RWPE2 (cell line): ENCODE measurements at regions not wholly inside any gene's neighbourhood (a gene's known extent, or its start where the extent isn't known, plus 50 kb on each side); places are given as distances from the start of the nearest gene placed in this dataset.

ENCODE experiments used
- ATAC-seq: fragments of 200-7000 bp; cut with Tn5 transposase; 3 replicates; pipeline ENCODE4 v1.9.1; 2021; ENCODE audit warnings: low read depth
- DNase-seq: peaks from one replicate; pipeline ENCODE4 v3.0.0-alpha.2; 2020; ENCODE audit warnings: low spot score
- H3K27ac ChIP-seq: fragments of 450-650 bp; 2 replicates; pipeline ENCODE4 v1.5.1; 2017; ENCODE audit warnings: mild to moderate bottlenecking; ENCODE audit not compliant: poor library complexity, severe bottlenecking
- H3K27me3 ChIP-seq: fragments of 250-450 bp; sonication (Bioruptor Pico); 2 replicates; pipeline ENCODE4 v1.5.1; 2021; ENCODE audit warnings: mild to moderate bottlenecking, moderate library complexity; ENCODE audit not compliant: insufficient read depth, poor library complexity, severe bottlenecking
- H3K36me3 ChIP-seq: fragments of 250-450 bp; sonication (Bioruptor Pico); 2 replicates; pipeline ENCODE4 v1.5.1; 2020; ENCODE audit warnings: low read depth, mild to moderate bottlenecking, moderate library complexity
- H3K4me1 ChIP-seq: fragments of 250-450 bp; sonication (Bioruptor Pico); 2 replicates; pipeline ENCODE4 v1.5.1; 2021; ENCODE audit warnings: mild to moderate bottlenecking, moderate library complexity; ENCODE audit not compliant: insufficient read depth, poor library complexity, severe bottlenecking
- H3K4me3 ChIP-seq: fragments of 250-450 bp; sonication (Bioruptor Pico); 2 replicates; pipeline ENCODE4 v1.5.1; 2021; ENCODE audit warnings: mild to moderate bottlenecking, moderate library complexity; ENCODE audit not compliant: severe bottlenecking
- H3K9me3 ChIP-seq: fragments of 250-450 bp; sonication (Bioruptor Pico); 2 replicates; pipeline ENCODE4 v1.5.1; 2021; ENCODE audit warnings: mild to moderate bottlenecking, moderate library complexity; ENCODE audit not compliant: severe bottlenecking
- CTCF ChIP-seq: fragments of 450-650 bp; IDR thresholded peaks from one replicate; pipeline ENCODE4 v1.5.1; 2017; ENCODE audit warnings: mild to moderate bottlenecking, moderate library complexity; ENCODE audit not compliant: poor library complexity, severe bottlenecking

GRCh38 chr6:149201068-149201655 lies 116.3 kb upstream of the TAB2 start:
- Histone ChIP-seq H3K4me1 (no peaks in the 10 kb centered on the region), H3K36me3 (no peaks in the 10 kb centered on the region), H3K27me3 (no peaks in the 10 kb centered on the region), H3K27ac (no peak overlapping the region), H3K4me3 (no peak overlapping the region), H3K9me3 (no peaks in the 10 kb centered on the region)
- ATAC-seq (no peak), DNase-seq (no peak)
- no peak for TF ChIP-seq CTCF

GRCh38 chr6:149202100-149202499 lies 115.4 kb upstream of the TAB2 start:
- H3K9me3 ChIP-seq = no peaks in the 10 kb centered on the region
- no peaks in the 10 kb centered on the region for H3K36me3 ChIP-seq
- no peak overlapping the region for H3K4me3 ChIP-seq
- no peaks in the 10 kb centered on the region for H3K4me1 ChIP-seq
- ATAC-seq = no peak
- no peak overlapping the region for H3K27ac ChIP-seq
- no peak for DNase-seq
- no peak for TF ChIP-seq CTCF
- H3K27me3 ChIP-seq = no peaks in the 10 kb centered on the region

GRCh38 chr6:149202952-149203351 lies 114.6 kb upstream of the TAB2 start:
- no peaks in the 10 kb centered on the region for H3K9me3 ChIP-seq
- H3K27me3 ChIP-seq = no peaks in the 10 kb centered on the region
- H3K4me1 ChIP-seq = no peaks in the 10 kb centered on the region
- H3K4me3 ChIP-seq = no peak overlapping the region
- no peaks in the 10 kb centered on the region for H3K36me3 ChIP-seq
- no peak overlapping the region for H3K27ac ChIP-seq
- ATAC-seq (no peak), DNase-seq (no peak)
- TF ChIP-seq CTCF = no peak

- H3K36me3 ChIP-seq = no peaks in the 10 kb centered on the region
- no peak overlapping the region for H3K4me3 ChIP-seq
- no peak overlapping the region for H3K27ac ChIP-seq
- no peaks in the 10 kb centered on the region for H3K4me1 ChIP-seq
- TF ChIP-seq CTCF = no peak
- DNase-seq (no peak), ATAC-seq (no peak)
- H3K27me3 ChIP-seq = no peaks in the 10 kb centered on the region
- no peaks in the 10 kb centered on the region for H3K9me3 ChIP-seq
Observed at GRCh38 chr6:149203509-149203908, 114.0 kb upstream of the TAB2 start.

GRCh38 chr6:149208134-149208601 lies 109.3 kb upstream of the TAB2 start:
- no peak for DNase-seq
- TF ChIP-seq CTCF = no peak
- ATAC-seq = no peak
- Histone ChIP-seq H3K36me3 (no peaks in the 10 kb centered on the region), H3K4me1 (no peaks in the 10 kb centered on the region), H3K27me3 (no peaks in the 10 kb centered on the region), H3K9me3 (no peaks in the 10 kb centered on the region), H3K27ac (no peak overlapping the region), H3K4me3 (no peak overlapping the region)
